Adrenal gland (tissue), 9 donors: ENCODE measurements at regions not wholly inside any gene's neighbourhood (a gene's known extent, or its start where the extent isn't known, plus 50 kb on each side); places are given as distances from the start of the nearest gene placed in this dataset.

ENCODE experiments used
- DNase-seq, 7 donors: peaks; one replicate each; pipeline ENCODE4 v3.0.0-alpha.2; 2019 to 2020
- H3K27ac ChIP-seq, 5 donors: fragments of 200-600 bp; sonication (generic) in 4 of 5; 1 replicate in 3 of 5; 2 replicates in 2 of 5; pipeline versions ENCODE4 v1.5.1 to v1.8.0; 2016 to 2020; ENCODE audit warnings: mild to moderate bottlenecking in 1 of 5
- H3K27me3 ChIP-seq: fragments of 200-600 bp; 2 replicates; pipeline ENCODE4 v1.8.0; 2021
- H3K36me3 ChIP-seq, 2 donors: fragments of 200-600 bp; replicated peaks in 1 of 2; 1 replicate in 1 of 2; 2 replicates in 1 of 2; pipeline versions ENCODE4 v1.5.1 to v1.8.0; 2018 to 2022
- H3K4me1 ChIP-seq, 2 donors: fragments of 200-600 bp; replicated peaks in 1 of 2; 1 replicate in 1 of 2; 2 replicates in 1 of 2; pipeline versions ENCODE4 v1.5.1 to v1.8.0; 2018 to 2021
- H3K4me3 ChIP-seq, 4 donors: fragments of 200-600 bp; sonication (generic) in 3 of 4; one replicate each; pipeline ENCODE4 v1.5.1; 2016 to 2018
- H3K9me3 ChIP-seq, 3 donors: fragments of 200-600 bp; sonication (generic) in 1 of 3; replicated peaks in 1 of 3; 1 replicate in 2 of 3; 2 replicates in 1 of 3; pipeline versions ENCODE4 v1.5.1 to v1.8.0; 2016 to 2021
- POLR2A ChIP-seq, 2 donors: fragments of 450-650 bp; IDR thresholded peaks; one replicate each; pipeline ENCODE4 v1.6.1; 2017; ENCODE audit warnings: antibody characterized with exemption in 2 of 2, mild to moderate bottlenecking in 2 of 2, moderate library complexity in 1 of 2
- WGBS, 4 donors: extraction: QIAGEN DNeasy Blood & Tissue Kit in 2 of 4; methylation state at CpG; one replicate each; pipeline versions ENCODE4 v1.1.5 to v1.1.7; 2013 to 2017; 5-methylcytosine and 5-hydroxymethylcytosine counted together
- intact Hi-C, 2 donors: fragments of 100-400 bp; cut with DNase I; formaldehyde crosslinking; loops; one replicate each; pipeline versions ENCODE4 v1.14.1 to v1.15.0; 2022 to 2023
- TF ChIP-seq, protein P1 (sequence below), 6 experiments: fragments of 450-650 bp in 4 of 6; fragments of 200-600 bp in 2 of 6; sonication (generic) in 1 of 6; IDR thresholded peaks; 1 replicate in 5 of 6; 2 replicates in 1 of 6; pipeline versions ENCODE4 v1.5.1 to v1.8.0; 2016 to 2021; ENCODE audit warnings: antibody characterized with exemption in 6 of 6, mild to moderate bottlenecking in 2 of 6, moderate library complexity in 1 of 6
- donor health status: healthy with polysubstance abuse.
- donor health status: Bipolar disorder and iron deficiency.
- donor health status: DM: yes; HTN: yes; CAD: no.
- donor health status: DM: no; HTN: no; CAD: no.
- donor health status: DM: no; HTN: no; CAD: no.

DNA sequence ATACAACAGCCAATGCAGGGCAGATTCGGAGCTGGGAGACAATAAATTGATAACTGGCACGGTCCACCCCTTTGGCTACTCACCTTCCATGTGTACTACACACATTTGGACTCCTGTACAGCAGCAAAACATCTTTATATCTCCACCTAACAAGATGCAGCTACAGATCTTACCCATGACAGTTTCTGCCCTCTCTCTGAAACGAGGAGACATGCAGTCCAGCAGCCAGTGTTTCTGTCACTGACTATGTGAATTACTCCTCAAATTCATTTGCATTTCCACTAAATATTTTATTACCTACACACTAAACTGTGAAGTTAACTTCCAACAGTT is 58.7 kb upstream of the BEGAIN start:
- H3K4me3 ChIP-seq = no peak overlapping the region
- H3K4me1 ChIP-seq = peaks cover 0 to 11% of the 10 kb centered on the region in 2 donors
- DNase-seq = no peak
- no peaks in the 10 kb centered on the region for H3K9me3 ChIP-seq
- TF ChIP-seq, protein P1, sequence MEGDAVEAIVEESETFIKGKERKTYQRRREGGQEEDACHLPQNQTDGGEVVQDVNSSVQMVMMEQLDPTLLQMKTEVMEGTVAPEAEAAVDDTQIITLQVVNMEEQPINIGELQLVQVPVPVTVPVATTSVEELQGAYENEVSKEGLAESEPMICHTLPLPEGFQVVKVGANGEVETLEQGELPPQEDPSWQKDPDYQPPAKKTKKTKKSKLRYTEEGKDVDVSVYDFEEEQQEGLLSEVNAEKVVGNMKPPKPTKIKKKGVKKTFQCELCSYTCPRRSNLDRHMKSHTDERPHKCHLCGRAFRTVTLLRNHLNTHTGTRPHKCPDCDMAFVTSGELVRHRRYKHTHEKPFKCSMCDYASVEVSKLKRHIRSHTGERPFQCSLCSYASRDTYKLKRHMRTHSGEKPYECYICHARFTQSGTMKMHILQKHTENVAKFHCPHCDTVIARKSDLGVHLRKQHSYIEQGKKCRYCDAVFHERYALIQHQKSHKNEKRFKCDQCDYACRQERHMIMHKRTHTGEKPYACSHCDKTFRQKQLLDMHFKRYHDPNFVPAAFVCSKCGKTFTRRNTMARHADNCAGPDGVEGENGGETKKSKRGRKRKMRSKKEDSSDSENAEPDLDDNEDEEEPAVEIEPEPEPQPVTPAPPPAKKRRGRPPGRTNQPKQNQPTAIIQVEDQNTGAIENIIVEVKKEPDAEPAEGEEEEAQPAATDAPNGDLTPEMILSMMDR (IDR thresholded peaks at IDR 0.05) = peak in 1 of 6 experiments; percentile 1
- no peak for TF ChIP-seq POLR2A (IDR thresholded peaks at IDR 0.05)
- no peaks in the 10 kb centered on the region for H3K36me3 ChIP-seq
- intact Hi-C loops = no loop called here
- WGBS, 4 donors = 38 to 50% (median 47%) methylated on average over 3 of the region's 3 CpGs
- H3K27me3 ChIP-seq = no peaks in the 10 kb centered on the region
- no peak overlapping the region for H3K27ac ChIP-seq

DNA sequence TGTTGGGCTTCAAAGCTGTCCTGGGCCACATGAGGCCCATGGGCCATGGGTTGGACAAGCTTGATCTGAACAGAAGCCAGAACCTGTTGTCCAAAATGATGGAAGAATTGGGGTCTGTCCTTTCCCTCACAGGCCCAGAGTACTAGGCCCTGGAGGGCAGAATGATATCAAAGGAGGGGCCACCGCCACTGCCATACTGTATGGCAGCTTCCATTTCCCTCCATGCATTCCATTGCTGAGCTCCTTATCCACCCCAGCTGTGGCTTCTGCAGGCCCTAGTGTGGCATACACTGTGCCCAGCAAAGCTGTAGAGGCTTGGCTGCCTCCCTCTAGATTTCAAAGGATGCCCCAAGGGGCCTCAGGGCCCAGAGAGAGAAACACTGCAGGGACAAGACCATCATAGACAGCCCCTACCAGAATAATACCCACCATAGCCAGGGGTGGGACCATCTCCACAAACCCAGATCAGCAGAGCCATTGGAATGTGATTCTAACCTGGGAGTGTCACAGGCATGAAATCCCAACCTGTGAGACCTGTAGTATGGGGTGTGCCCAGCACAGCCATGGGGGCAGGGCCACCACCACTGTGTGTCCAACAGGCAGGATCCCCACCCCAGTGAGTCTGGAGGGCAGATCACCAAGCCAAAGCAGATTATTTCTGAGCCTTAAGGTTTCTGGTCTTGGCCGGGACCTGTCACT is 61.4 kb upstream of the BEGAIN start:
- no peak for DNase-seq
- H3K4me3 ChIP-seq = no peak overlapping the region
- intact Hi-C loops = no loop called here
- peak overlapping the region in 2 of 5 donors; percentile 7 to 59 for H3K27ac ChIP-seq
- WGBS, 4 donors = 94 to 100% (median 96%) methylated on average over 2 of the region's 2 CpGs
- no peaks in the 10 kb centered on the region for H3K9me3 ChIP-seq
- TF ChIP-seq, protein P1 (IDR thresholded peaks at IDR 0.05) = no peak
- no peak for TF ChIP-seq POLR2A (IDR thresholded peaks at IDR 0.05)
- H3K27me3 ChIP-seq = no peaks in the 10 kb centered on the region
- peaks cover 2 to 11% of the 10 kb centered on the region in 2 donors for H3K4me1 ChIP-seq
- no peaks in the 10 kb centered on the region for H3K36me3 ChIP-seq

DNA sequence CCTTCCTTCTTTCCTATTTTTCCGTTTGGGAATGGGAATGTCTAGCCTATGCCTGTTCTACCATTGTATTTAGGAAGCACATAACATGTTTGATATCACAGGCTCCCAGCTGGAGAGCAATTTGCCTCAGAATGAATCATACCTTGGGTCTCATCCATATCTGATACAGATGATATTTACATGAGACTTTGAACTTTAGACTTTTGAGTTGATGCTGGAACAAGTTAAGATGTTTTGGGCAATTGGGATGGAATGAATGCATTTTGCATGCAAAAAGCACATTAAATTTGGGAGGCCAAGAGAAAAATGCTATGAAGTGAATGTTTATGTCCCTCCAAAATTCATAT is 61.9 kb upstream of the BEGAIN start:
- WGBS, 4 donors = 21 to 57% (median 38%) methylated on average over 1 of the region's 1 CpG
- TF ChIP-seq, protein P1 (IDR thresholded peaks at IDR 0.05) = no peak
- no peak for TF ChIP-seq POLR2A (IDR thresholded peaks at IDR 0.05)
- Histone ChIP-seq H3K36me3 (no peaks in the 10 kb centered on the region), H3K27me3 (no peaks in the 10 kb centered on the region), H3K9me3 (no peaks in the 10 kb centered on the region), H3K27ac (peak overlapping the region in 2 of 5 donors; percentile 7 to 59), H3K4me1 (peaks cover 2 to 11% of the 10 kb centered on the region in 2 donors), H3K4me3 (no peak overlapping the region)
- DNase-seq = no peak
- intact Hi-C loops = no loop called here

DNA sequence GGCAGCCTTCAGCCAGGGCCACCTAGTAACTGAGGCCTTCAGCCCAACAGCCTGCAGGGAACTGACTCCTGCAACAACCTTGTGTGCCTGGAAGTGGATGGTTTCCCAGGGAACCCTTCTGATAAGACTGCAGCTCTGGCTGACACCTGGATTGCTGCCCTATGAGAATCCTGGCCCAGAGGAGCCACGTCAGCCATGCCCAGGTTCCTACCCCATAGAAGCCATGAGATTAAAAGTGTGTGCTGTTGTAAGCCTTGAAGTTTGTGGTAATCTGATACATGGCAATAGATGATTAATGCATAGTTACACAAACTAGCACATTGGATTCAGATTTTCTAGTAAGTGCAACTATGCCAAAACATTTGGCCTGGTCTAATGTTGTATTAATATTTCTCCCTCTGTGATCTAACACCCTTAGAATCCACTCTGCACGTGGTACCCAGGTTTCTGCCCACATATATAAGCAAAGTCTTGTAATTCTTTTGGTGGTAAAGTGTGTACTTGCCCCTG is 64.8 kb upstream of the BEGAIN start:
- H3K4me1 ChIP-seq = peaks cover 2 to 16% of the 10 kb centered on the region in 2 donors
- WGBS, 4 donors = 53 to 87% (median 70%) methylated on average over 2 of the region's 2 CpGs
- H3K36me3 ChIP-seq = no peaks in the 10 kb centered on the region
- H3K27ac ChIP-seq = peak overlapping the region in 1 of 5 donors; percentile 3
- no peaks in the 10 kb centered on the region for H3K27me3 ChIP-seq
- no peak overlapping the region for H3K4me3 ChIP-seq
- intact Hi-C loops = loop anchor here in 1 of 2 donors (5.0 to 10.0 kb wide), 4 partner anchors 237 to 973 kb away; no protein-coding TSS in a partner anchor
- H3K9me3 ChIP-seq = no peaks in the 10 kb centered on the region
- TF ChIP-seq POLR2A (IDR thresholded peaks at IDR 0.05) = no peak
- TF ChIP-seq, protein P1 (IDR thresholded peaks at IDR 0.05) = no peak
- DNase-seq = peak in 3 of 7 donors; percentile 68 to 76 (median 68)
